Nephron (organoid): ENCODE measurements at regions not wholly inside any gene's neighbourhood (a gene's known extent, or its start where the extent isn't known, plus 50 kb on each side); places are given as distances from the start of the nearest gene placed in this dataset.
A peak's percentile ranks its signal among the peaks of the same experiment; 100 is the strongest.

ENCODE experiments used
- H3K27ac Mint-ChIP-seq, 3 experiments: 2 replicates each; pipeline ENCODE4 v1.8.0; 2020; ENCODE audit warnings: mixed read lengths in 3 of 3, mild to moderate bottlenecking in 2 of 3, moderate library complexity in 1 of 3
- H3K27me3 Mint-ChIP-seq: 2 replicates; pipeline ENCODE4 v1.8.0; 2021; ENCODE audit warnings: low read depth, mild to moderate bottlenecking, moderate library complexity, mixed read lengths
- H3K36me3 Mint-ChIP-seq: 2 replicates; pipeline ENCODE4 v1.8.0; 2020; ENCODE audit warnings: low read depth, mixed read lengths
- H3K4me1 Mint-ChIP-seq: 2 replicates; pipeline ENCODE4 v1.8.0; 2020; ENCODE audit warnings: mixed read lengths
- H3K4me3 Mint-ChIP-seq, 3 experiments: 2 replicates each; pipeline ENCODE4 v1.8.0; 2020; ENCODE audit warnings: mild to moderate bottlenecking in 3 of 3, mixed read lengths in 3 of 3, moderate library complexity in 2 of 3
- H3K9me3 Mint-ChIP-seq: 2 replicates; pipeline ENCODE4 v1.8.0; 2020; ENCODE audit warnings: mixed read lengths
- CTCF ChIP-seq, 3 experiments: fragments of 200-600 bp; sonication (generic); IDR thresholded peaks; one replicate each; pipeline ENCODE4 v1.5.0; 2021; ENCODE audit warnings: antibody characterized with exemption in 3 of 3; ENCODE audit not compliant: unreplicated experiment in 3 of 3

DNA sequence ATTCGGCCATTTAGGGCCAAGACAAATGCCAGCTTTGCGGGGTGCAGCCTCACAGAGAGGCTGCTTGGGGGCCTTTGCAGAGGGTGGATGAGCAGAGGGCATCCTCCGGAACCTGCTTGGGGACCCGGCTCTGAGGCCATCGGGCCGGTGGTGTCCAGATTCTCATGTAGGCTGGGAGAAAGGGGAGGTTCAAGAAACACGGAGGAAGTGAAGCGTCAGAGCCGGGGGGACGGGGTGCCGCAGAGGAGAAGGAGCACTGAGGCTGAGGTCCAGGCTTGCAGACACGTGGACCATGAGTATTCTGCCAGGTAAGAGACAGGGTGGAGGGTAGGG, 150.7 kb upstream of the SHH start:
- H3K27ac Mint-ChIP-seq: no peak overlapping the region
- no peak for TF ChIP-seq CTCF (IDR thresholded peaks at IDR 0.05; ENCODE audit: unreplicated experiment in 3 of 3)
- peaks cover 12% of the 10 kb centered on the region for H3K27me3 Mint-ChIP-seq
- H3K4me3 Mint-ChIP-seq: no peak overlapping the region
- no peaks in the 10 kb centered on the region for H3K36me3 Mint-ChIP-seq
- no peaks in the 10 kb centered on the region for H3K9me3 Mint-ChIP-seq
- no peaks in the 10 kb centered on the region for H3K4me1 Mint-ChIP-seq

GRCh38 chr7:155962191-155962967, 150.1 kb upstream of the SHH start:
- no peak for TF ChIP-seq CTCF (IDR thresholded peaks at IDR 0.05; ENCODE audit: unreplicated experiment in 3 of 3)
- Mint-ChIP-seq H3K9me3 (no peaks in the 10 kb centered on the region), H3K27ac (no peak overlapping the region), H3K36me3 (no peaks in the 10 kb centered on the region), H3K27me3 (peaks cover 12% of the 10 kb centered on the region), H3K4me3 (no peak overlapping the region), H3K4me1 (no peaks in the 10 kb centered on the region)

DNA sequence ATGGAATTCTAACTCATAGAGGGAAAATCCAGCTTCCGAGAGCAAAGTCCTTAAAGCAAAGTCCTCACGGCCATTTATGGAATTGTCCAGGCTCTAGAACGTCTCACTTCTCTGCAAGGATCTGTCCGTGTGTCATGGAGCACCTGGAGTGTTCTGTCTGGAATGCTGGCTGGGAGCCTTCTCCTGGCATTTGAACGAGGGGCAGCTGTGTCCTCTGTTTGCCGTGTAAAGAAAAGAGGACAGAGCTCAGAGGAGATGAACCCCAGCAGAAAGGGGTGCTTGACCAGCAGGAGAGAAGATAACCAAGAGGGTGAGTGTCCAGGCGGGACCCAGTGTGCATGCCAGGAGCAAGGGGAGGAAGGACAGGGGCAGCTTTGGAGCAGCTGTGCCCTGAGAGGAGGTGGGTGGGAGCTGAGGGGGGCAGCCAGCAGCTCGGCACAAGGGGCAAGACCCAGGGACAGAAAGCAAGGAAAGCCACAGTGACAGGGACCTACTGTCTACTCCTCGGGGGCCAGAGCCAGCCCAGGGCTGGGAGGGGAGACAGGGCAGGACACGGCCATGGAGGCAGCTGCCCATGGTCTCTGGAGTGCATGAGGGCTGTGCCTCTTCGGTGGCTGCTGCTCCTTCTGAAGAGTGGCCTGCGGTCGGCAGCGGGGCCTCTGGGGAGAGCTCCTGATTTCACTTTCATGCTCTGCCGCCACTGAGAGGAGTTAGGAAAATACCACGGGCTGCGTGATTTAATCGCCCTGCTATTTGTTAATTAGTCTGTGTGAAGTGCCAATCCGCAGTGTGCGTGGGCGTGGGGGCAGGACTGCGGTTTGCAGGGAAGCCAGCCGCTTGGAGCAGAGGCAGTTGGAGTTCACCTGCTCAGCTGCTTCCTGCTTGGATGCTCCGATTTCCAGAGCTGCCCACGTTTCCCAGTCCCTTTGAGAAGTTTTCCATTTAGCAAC, 149.3 kb upstream of the SHH start:
- Mint-ChIP-seq H3K36me3 (no peaks in the 10 kb centered on the region), H3K27me3 (peaks cover 12% of the 10 kb centered on the region), H3K4me1 (no peaks in the 10 kb centered on the region), H3K9me3 (no peaks in the 10 kb centered on the region), H3K27ac (no peak overlapping the region), H3K4me3 (peak overlapping the region in 2 of 3 experiments; percentile 1 to 26)
- no peak for TF ChIP-seq CTCF (IDR thresholded peaks at IDR 0.05; ENCODE audit: unreplicated experiment in 3 of 3)

GRCh38 chr7:155959894-155960293, 147.6 kb upstream of the SHH start:
- Mint-ChIP-seq H3K27me3 (peaks cover 14% of the 10 kb centered on the region), H3K4me1 (no peaks in the 10 kb centered on the region), H3K9me3 (no peaks in the 10 kb centered on the region), H3K36me3 (no peaks in the 10 kb centered on the region), H3K27ac (no peak overlapping the region), H3K4me3 (no peak overlapping the region)
- TF ChIP-seq CTCF (IDR thresholded peaks at IDR 0.05; ENCODE audit: unreplicated experiment in 3 of 3): no peak

DNA sequence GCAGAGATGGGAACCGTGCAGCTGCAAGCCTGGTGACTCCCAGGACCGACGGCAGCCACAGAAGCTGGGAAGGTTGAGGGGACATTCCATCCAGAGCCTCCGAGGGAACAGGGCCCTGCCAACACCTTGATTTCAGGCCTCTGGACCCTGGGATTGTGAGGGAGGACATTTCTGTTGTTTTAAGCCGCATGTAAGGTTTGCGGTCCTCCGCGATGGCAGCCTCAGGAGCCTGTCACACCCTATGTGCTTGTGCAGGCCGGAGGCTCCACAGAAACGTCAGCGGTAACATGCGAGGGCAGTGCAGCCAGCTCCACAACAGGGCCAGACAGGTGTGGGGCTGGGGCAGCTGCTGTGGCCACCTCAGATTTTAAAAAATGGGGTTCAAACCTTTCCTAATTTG, 144.7 kb upstream of the SHH start:
- Mint-ChIP-seq H3K4me1 (no peaks in the 10 kb centered on the region), H3K27ac (no peak overlapping the region), H3K36me3 (no peaks in the 10 kb centered on the region), H3K27me3 (peaks cover 19% of the 10 kb centered on the region), H3K4me3 (no peak overlapping the region), H3K9me3 (no peaks in the 10 kb centered on the region)
- no peak for TF ChIP-seq CTCF (IDR thresholded peaks at IDR 0.05; ENCODE audit: unreplicated experiment in 3 of 3)
